Activated B cell treated with CpG ODN at 0.5 μM for 24 hours (primary cell): ENCODE measurements at regions not wholly inside any gene's neighbourhood (a gene's known extent, or its start where the extent isn't known, plus 50 kb on each side); places are given as distances from the start of the nearest gene placed in this dataset.
"Not testable (repeated sequence)": the region's sequence is repeated elsewhere in the genome, so short reads cannot be mapped to it uniquely, and the experiment has no call there.

ENCODE experiments used
- ATAC-seq: fragments of 200-7000 bp; cut with Tn5 transposase; one replicate; pipeline ENCODE4 v1.10.0; 2021; ENCODE audit warnings: low read depth, mild to moderate bottlenecking, moderate library complexity
- CTCF ChIA-PET: fragments of 350-600 bp; sonication (Branson Sonifier 250); formaldehyde crosslinking; loops from one replicate; lab custom pipeline; 2021; ENCODE audit warnings: antibody characterized with exemption; lab: Charles Lee
- POLR2A ChIA-PET: fragments of 350-600 bp; sonication (Branson Sonifier 250); formaldehyde crosslinking; loops from one replicate; lab custom pipeline; 2021; ENCODE audit warnings: antibody characterized with exemption; lab: Charles Lee
- DNase-seq: peaks from one replicate; pipeline ENCODE4 v3.0.0; 2022
- H3K27ac Mint-ChIP-seq: one replicate; pipeline ENCODE4 v1.8.0; 2020; ENCODE audit warnings: mixed read lengths
- H3K27me3 Mint-ChIP-seq: one replicate; pipeline ENCODE4 v1.8.0; 2021; ENCODE audit warnings: mixed read lengths
- H3K36me3 Mint-ChIP-seq: one replicate; pipeline ENCODE4 v1.8.0; 2021; ENCODE audit warnings: low read depth, mixed read lengths
- H3K4me1 Mint-ChIP-seq: one replicate; pipeline ENCODE4 v1.8.0; 2021; ENCODE audit warnings: mixed read lengths
- H3K4me3 Mint-ChIP-seq: one replicate; pipeline ENCODE4 v1.8.0; 2020; ENCODE audit warnings: mild to moderate bottlenecking, mixed read lengths
- H3K9me3 Mint-ChIP-seq: one replicate; pipeline ENCODE4 v1.8.0; 2020; ENCODE audit warnings: mixed read lengths
- CTCF ChIP-seq: fragments of 200-600 bp; IDR thresholded peaks from one replicate; pipeline ENCODE4 v1.8.0; 2022; ENCODE audit warnings: antibody characterized with exemption, mild to moderate bottlenecking
- intact Hi-C: fragments of 100-400 bp; cut with micrococcal nuclease; formaldehyde crosslinking; loops from one replicate; pipeline ENCODE4 v1.15.1; 2024

- ChIA-PET CTCF (no interaction called here), POLR2A (no interaction called here)
- no peak for ATAC-seq
- no peaks in the 10 kb centered on the region for H3K36me3 Mint-ChIP-seq
- intact Hi-C loops: no loop called here
- no peaks in the 10 kb centered on the region for H3K4me1 Mint-ChIP-seq
- no peak overlapping the region for H3K4me3 Mint-ChIP-seq
- TF ChIP-seq CTCF: no peak
- H3K27me3 Mint-ChIP-seq: peaks cover 2% of the 10 kb centered on the region
- no peak overlapping the region for H3K27ac Mint-ChIP-seq
- DNase-seq: no peak
- H3K9me3 Mint-ChIP-seq: no peaks in the 10 kb centered on the region
Observed at GRCh38 chr2:58473165-58473564, 232.0 kb upstream of the FANCL start.

GRCh38 chr2:58466804-58467203, 225.7 kb upstream of the FANCL start:
- Mint-ChIP-seq H3K27me3 (peaks cover 2% of the 10 kb centered on the region), H3K36me3 (no peaks in the 10 kb centered on the region), H3K9me3 (no peaks in the 10 kb centered on the region), H3K27ac (no peak overlapping the region), H3K4me1 (peaks cover 2% of the 10 kb centered on the region), H3K4me3 (no peak overlapping the region)
- no peak for TF ChIP-seq CTCF
- ATAC-seq (no peak), DNase-seq (no peak)
- intact Hi-C loops: no loop called here
- ChIA-PET POLR2A (no interaction called here), CTCF (no interaction called here)

GRCh38 chr2:58466021-58466420, 224.9 kb upstream of the FANCL start:
- H3K4me3 Mint-ChIP-seq, H3K4me1 Mint-ChIP-seq, H3K9me3 Mint-ChIP-seq, H3K27me3 Mint-ChIP-seq, ATAC-seq, POLR2A ChIA-PET, DNase-seq, H3K27ac Mint-ChIP-seq, CTCF ChIA-PET, H3K36me3 Mint-ChIP-seq, intact Hi-C loops: not testable (repeated sequence)

- Mint-ChIP-seq H3K4me1 (no peaks in the 10 kb centered on the region), H3K36me3 (no peaks in the 10 kb centered on the region), H3K9me3 (no peaks in the 10 kb centered on the region), H3K27ac (no peak overlapping the region), H3K4me3 (no peak overlapping the region), H3K27me3 (peaks cover 2% of the 10 kb centered on the region)
- ATAC-seq: no peak
- no peak for DNase-seq
- ChIA-PET POLR2A (no interaction called here), CTCF (no interaction called here)
- no peak for TF ChIP-seq CTCF
- intact Hi-C loops: no loop called here
Observed at GRCh38 chr2:58460670-58461069, 219.5 kb upstream of the FANCL start.

GRCh38 chr2:58449286-58450010, 208.3 kb upstream of the FANCL start:
- H3K4me1 Mint-ChIP-seq: peaks cover 3% of the 10 kb centered on the region
- H3K27ac Mint-ChIP-seq: no peak overlapping the region
- TF ChIP-seq CTCF: no peak
- ChIA-PET CTCF (interaction anchor here (1.6 to 1.7 kb wide), 2 partner anchors 544 to 690 kb away, joined by 7 to 11 read pairs; no protein-coding TSS in a partner anchor), POLR2A (no interaction called here)
- intact Hi-C loops: no loop called here
- H3K27me3 Mint-ChIP-seq: no peaks in the 10 kb centered on the region
- H3K36me3 Mint-ChIP-seq: no peaks in the 10 kb centered on the region
- no peak for DNase-seq
- no peak overlapping the region for H3K4me3 Mint-ChIP-seq
- no peaks in the 10 kb centered on the region for H3K9me3 Mint-ChIP-seq
- peak; percentile 88 for ATAC-seq
